NCI-H748 (cell line): ENCODE measurements at regions not wholly inside any gene's neighbourhood (a gene's known extent, or its start where the extent isn't known, plus 50 kb on each side); places are given as distances from the start of the nearest gene placed in this dataset.
A peak's percentile ranks its signal among the peaks of the same experiment; 100 is the strongest.

ENCODE experiments used
- DNase-seq: peaks from one replicate; lab custom pipeline; 2025; ENCODE audit not compliant: unreplicated experiment; lab: John Stamatoyannopoulos, UW

- DNase-seq, result no peak
These were observed 78.1 kb upstream of the ADAMTS9 start for GRCh38 chr3:64765947-64766346.

- no peak for DNase-seq
These were observed 76.7 kb upstream of the ADAMTS9 start for GRCh38 chr3:64764386-64764929.

GRCh38 chr3:64763980-64764379 lies 76.2 kb upstream of the ADAMTS9 start:
- DNase-seq, result no peak

DNA sequence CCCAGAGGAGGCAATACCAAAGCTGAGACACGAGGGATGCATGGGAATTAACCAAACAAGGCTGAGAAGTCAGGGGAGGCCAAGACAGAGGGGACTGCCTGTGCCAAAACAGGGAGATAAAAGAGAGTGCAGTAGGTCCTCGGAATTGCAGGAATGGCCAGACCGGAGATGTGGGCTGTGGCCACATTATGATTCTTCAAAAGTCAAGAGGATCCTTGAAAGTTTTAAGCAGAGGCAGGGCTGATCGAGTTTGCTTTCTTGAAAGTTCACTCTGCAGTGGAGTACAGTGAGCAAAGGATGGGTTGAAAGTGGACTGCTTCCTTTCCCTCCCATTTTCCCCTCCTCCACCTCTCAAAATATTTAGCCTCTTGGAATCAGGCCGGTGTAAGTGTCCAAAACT lies 73.9 kb upstream of the ADAMTS9 start:
- DNase-seq, result no peak

DNA sequence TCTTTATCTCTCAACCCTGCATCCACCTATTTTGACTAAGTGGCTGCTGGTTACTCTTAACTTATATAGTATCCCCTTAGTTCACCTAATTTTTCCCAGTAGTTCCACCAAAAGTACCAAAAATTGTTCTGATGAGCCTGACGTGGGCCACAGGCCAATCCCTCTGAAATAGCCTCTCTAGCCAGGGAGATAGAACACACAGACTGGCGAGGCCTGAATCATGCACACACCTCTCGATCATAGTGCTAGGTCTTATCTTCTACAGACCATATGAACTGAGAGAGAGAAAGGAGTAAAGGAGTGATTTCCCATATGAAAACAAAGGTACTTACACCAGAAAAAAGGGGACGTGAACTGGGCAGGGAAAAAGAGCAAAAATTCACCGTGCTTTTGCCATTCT lies 72.5 kb upstream of the ADAMTS9 start:
- DNase-seq, result no peak

DNA sequence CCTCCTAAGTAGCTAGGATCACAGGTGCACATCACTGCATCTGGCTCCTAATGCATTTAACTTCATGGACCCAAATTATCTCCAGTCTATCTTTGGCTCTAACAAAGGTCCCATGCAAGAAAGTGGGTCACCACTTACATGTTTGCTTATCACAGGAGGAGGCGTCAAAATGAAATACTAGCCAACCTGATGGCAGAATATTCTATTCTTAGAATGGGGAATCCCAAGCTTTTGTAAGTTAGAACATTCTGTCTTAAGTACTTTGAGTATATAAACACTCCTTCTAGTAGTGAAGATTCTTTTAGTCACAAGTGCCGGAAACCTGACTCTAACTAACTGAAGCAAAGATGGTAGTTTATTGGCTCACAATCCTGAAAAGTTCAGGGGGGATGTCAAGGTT lies 72.0 kb upstream of the ADAMTS9 start:
- no peak for DNase-seq

- no peak for DNase-seq
These were observed 68.7 kb upstream of the ADAMTS9 start for GRCh38 chr3:64756398-64756986.

DNA sequence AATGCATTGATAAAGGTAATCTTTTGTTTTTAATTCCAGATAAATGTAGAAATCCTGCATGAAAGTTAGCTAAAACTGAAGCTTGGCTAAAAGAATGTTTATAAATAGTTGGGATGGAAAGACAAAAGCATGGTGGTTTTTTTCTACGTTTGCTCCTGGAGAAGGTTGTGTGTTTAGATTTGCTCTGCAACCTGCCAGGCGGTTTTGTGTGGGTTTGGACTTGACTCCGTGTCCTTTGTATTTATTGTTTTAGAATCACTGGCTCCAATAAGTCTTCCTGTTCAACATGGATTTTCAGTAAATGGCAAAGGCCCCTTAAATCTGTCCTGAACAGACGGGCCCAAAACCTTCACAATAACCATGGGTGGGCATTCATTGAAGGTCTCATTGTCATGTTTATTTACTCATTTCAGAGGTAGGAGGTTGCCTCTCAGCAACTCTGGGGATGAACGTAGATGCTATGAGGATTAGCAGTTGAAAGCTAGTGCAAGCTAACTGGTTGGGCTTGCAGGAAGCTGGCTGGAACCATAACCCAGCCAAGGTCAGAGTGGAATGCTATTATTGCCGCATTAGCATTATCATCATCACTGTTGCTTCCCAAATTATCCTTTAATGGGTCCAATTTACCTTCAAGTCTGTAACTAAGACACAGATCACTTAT lies 60.6 kb upstream of the ADAMTS9 start:
- peak; percentile 73 for DNase-seq

GRCh38 chr3:64747679-64748078 lies 59.9 kb upstream of the ADAMTS9 start:
- DNase-seq, result no peak

GRCh38 chr3:64743887-64744243 lies 56.1 kb upstream of the ADAMTS9 start:
- DNase-seq, result no peak

GRCh38 chr3:64743156-64743886 lies 55.5 kb upstream of the ADAMTS9 start:
- DNase-seq, result no peak

- no peak for DNase-seq
These were observed 53.5 kb upstream of the ADAMTS9 start for GRCh38 chr3:64741341-64741740.

GRCh38 chr3:64739971-64740631 lies 52.3 kb upstream of the ADAMTS9 start:
- no peak for DNase-seq
